Mesenchymal stem cell (in vitro differentiated cells and primary cell): ENCODE measurements at regions not wholly inside any gene's neighbourhood (a gene's known extent, or its start where the extent isn't known, plus 50 kb on each side); places are given as distances from the start of the nearest gene placed in this dataset.

Source experiments
- DNase-seq: peaks from one replicate; pipeline ENCODE4 v3.0.0-alpha.2; 2013
- H2AFZ ChIP-seq: one replicate; pipeline ENCODE4 v1.6.1; 2013; ENCODE audit warnings: low read depth, mild to moderate bottlenecking, control low read depth, inconsistent platforms, low read length, moderate library complexity
- H2AK5ac ChIP-seq: 2 replicates; pipeline ENCODE4 v1.6.1; 2013; ENCODE audit warnings: low read length, moderate library complexity, mild to moderate bottlenecking, inconsistent platforms; ENCODE audit not compliant: severe bottlenecking
- H2BK120ac ChIP-seq: one replicate; pipeline ENCODE4 v1.6.1; 2013; ENCODE audit warnings: low read depth, mild to moderate bottlenecking, inconsistent platforms, low read length, moderate library complexity
- H2BK12ac ChIP-seq, 2 experiments: one replicate each; pipeline ENCODE4 v1.6.1; 2013; ENCODE audit warnings: inconsistent platforms in 2 of 2, low read length in 2 of 2, mild to moderate bottlenecking in 2 of 2, moderate library complexity in 2 of 2, control low read depth in 1 of 2
- H2BK15ac ChIP-seq: one replicate; pipeline ENCODE4 v1.6.1; 2013; ENCODE audit warnings: mild to moderate bottlenecking, low read depth, inconsistent platforms; ENCODE audit not compliant: poor library complexity, severe bottlenecking
- H2BK5ac ChIP-seq: 2 replicates; pipeline ENCODE4 v1.6.1; 2013; ENCODE audit warnings: low read depth, mild to moderate bottlenecking, low read length, control low read depth, inconsistent platforms; ENCODE audit not compliant: poor library complexity, severe bottlenecking
- H3K14ac ChIP-seq, 2 experiments: one replicate each; pipeline ENCODE4 v1.6.1; 2013; ENCODE audit warnings: inconsistent platforms in 2 of 2, low read length in 2 of 2, control low read depth in 1 of 2, mild to moderate bottlenecking in 1 of 2, moderate library complexity in 1 of 2
- H3K18ac ChIP-seq, 2 experiments: one replicate each; pipeline ENCODE4 v1.6.1; 2013; ENCODE audit warnings: inconsistent platforms in 2 of 2, low read length in 2 of 2, control low read depth in 1 of 2, low read depth in 1 of 2, mild to moderate bottlenecking in 1 of 2
- H3K23ac ChIP-seq, 2 experiments: one replicate each; pipeline ENCODE4 v1.6.1; 2013; ENCODE audit warnings: inconsistent platforms in 2 of 2, low read length in 2 of 2, mild to moderate bottlenecking in 2 of 2, moderate library complexity in 2 of 2, control low read depth in 1 of 2
- H3K27ac ChIP-seq: 2 replicates; pipeline ENCODE4 v1.5.1; 2013; ENCODE audit warnings: mild to moderate bottlenecking, moderate library complexity, low read length, control low read depth, inconsistent platforms; ENCODE audit not compliant: poor library complexity, severe bottlenecking
- H3K27me3 ChIP-seq, 2 experiments: 2 replicates each; pipeline versions ENCODE4 v1.6.1 to v1.7.0; 2013; ENCODE audit warnings: low read length in 2 of 2, mild to moderate bottlenecking in 2 of 2, moderate library complexity in 2 of 2, control low read depth in 1 of 2, inconsistent platforms in 1 of 2; ENCODE audit not compliant: control insufficient read depth in 1 of 2, insufficient read depth in 1 of 2
- H3K36me3 ChIP-seq, 2 experiments: 2 replicates each; pipeline versions ENCODE4 v1.6.1 to v1.7.0; 2013; ENCODE audit warnings: low read length in 2 of 2, control low read depth in 1 of 2, inconsistent platforms in 1 of 2, low read depth in 1 of 2, mild to moderate bottlenecking in 1 of 2; ENCODE audit not compliant: insufficient read depth in 2 of 2, control insufficient read depth in 1 of 2
- H3K4ac ChIP-seq, 2 experiments: one replicate each; pipeline ENCODE4 v1.6.1; 2013; ENCODE audit warnings: inconsistent platforms in 2 of 2, low read length in 2 of 2, mild to moderate bottlenecking in 2 of 2, moderate library complexity in 2 of 2, control low read depth in 1 of 2, low read depth in 1 of 2
- H3K4me1 ChIP-seq: 2 replicates; pipeline ENCODE4 v1.6.1; 2013; ENCODE audit warnings: low read depth, low read length, control low read depth; ENCODE audit not compliant: control insufficient read depth, insufficient read depth
- H3K4me2 ChIP-seq: 2 replicates; pipeline ENCODE4 v1.6.1; 2013; ENCODE audit warnings: low read length, mild to moderate bottlenecking, inconsistent platforms; ENCODE audit not compliant: poor library complexity, severe bottlenecking
- H3K4me3 ChIP-seq, 2 experiments: 2 replicates each; pipeline versions ENCODE4 v1.5.1 to v1.7.0; 2013; ENCODE audit warnings: low read length in 2 of 2, mild to moderate bottlenecking in 2 of 2, control low read depth in 1 of 2, low read depth in 1 of 2; ENCODE audit not compliant: insufficient read depth in 1 of 2
- H3K79me1 ChIP-seq: replicated peaks from 2 replicates; pipeline ENCODE4 v1.6.1; 2013; ENCODE audit warnings: mild to moderate bottlenecking, control low read depth, low read length, inconsistent platforms; ENCODE audit not compliant: poor library complexity, severe bottlenecking
- H3K9ac ChIP-seq: 2 replicates; pipeline ENCODE4 v1.7.0; 2013; ENCODE audit warnings: mild to moderate bottlenecking, low read length, moderate library complexity
- H3K9me3 ChIP-seq: 2 replicates; pipeline ENCODE4 v1.7.0; 2013; ENCODE audit warnings: mild to moderate bottlenecking, low read length; ENCODE audit not compliant: control insufficient read depth
- H4K8ac ChIP-seq: one replicate; pipeline ENCODE4 v1.6.1; 2013; ENCODE audit warnings: inconsistent platforms, mild to moderate bottlenecking, low read length, moderate library complexity
- H4K91ac ChIP-seq: one replicate; pipeline ENCODE4 v1.6.1; 2013; ENCODE audit warnings: mild to moderate bottlenecking, low read length, inconsistent platforms
- WGBS: methylation state at CpG from one replicate; pipeline ENCODE4 v1.1.7; 2013; ENCODE audit warnings: mixed read lengths; 5-methylcytosine and 5-hydroxymethylcytosine counted together

DNA sequence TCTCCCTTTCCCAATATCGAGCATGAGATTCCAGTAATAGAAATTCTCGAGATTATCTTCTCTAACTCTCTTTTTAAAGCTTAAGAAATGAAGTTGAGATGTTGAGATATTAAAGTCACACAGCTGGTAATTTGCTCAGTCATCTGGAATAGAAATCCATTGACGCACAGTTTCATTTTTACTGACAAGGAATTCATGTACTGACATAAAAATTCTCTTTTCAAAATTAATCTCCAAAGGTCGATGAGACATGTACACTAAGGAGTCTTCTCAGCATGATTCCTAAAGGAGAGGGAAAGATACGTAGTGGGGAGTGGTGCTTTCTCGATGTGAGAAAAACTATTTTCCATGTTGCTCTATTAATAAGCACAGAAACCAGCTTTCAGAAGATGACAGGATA lies 1639.5 kb upstream of the MIR17HG start:
- H3K27me3 ChIP-seq, result no peaks in the 10 kb centered on the region
- H3K36me3 ChIP-seq, result no peaks in the 10 kb centered on the region
- no peaks in the 10 kb centered on the region for H3K9me3 ChIP-seq
- H3K4ac ChIP-seq, result no peak overlapping the region
- H4K8ac ChIP-seq, result no peak overlapping the region
- H2BK120ac ChIP-seq, result no peak overlapping the region
- no peak overlapping the region for H3K9ac ChIP-seq
- H3K4me2 ChIP-seq, result no peak overlapping the region
- no peaks in the 10 kb centered on the region for H3K79me1 ChIP-seq
- no peak overlapping the region for H2BK12ac ChIP-seq
- H3K4me3 ChIP-seq, result no peak overlapping the region
- H2AK5ac ChIP-seq, result no peak overlapping the region
- no peak overlapping the region for H3K18ac ChIP-seq
- H3K14ac ChIP-seq, result no peak overlapping the region
- no peak for DNase-seq
- H2BK15ac ChIP-seq, result no peak overlapping the region
- H2AFZ ChIP-seq, result no peak overlapping the region
- no peak overlapping the region for H3K27ac ChIP-seq
- no peaks in the 10 kb centered on the region for H3K4me1 ChIP-seq
- H3K23ac ChIP-seq, result no peak overlapping the region
- H2BK5ac ChIP-seq, result no peak overlapping the region
- 100% methylated on average over 2 of the region's 6 CpGs for WGBS
- H4K91ac ChIP-seq, result no peak overlapping the region

DNA sequence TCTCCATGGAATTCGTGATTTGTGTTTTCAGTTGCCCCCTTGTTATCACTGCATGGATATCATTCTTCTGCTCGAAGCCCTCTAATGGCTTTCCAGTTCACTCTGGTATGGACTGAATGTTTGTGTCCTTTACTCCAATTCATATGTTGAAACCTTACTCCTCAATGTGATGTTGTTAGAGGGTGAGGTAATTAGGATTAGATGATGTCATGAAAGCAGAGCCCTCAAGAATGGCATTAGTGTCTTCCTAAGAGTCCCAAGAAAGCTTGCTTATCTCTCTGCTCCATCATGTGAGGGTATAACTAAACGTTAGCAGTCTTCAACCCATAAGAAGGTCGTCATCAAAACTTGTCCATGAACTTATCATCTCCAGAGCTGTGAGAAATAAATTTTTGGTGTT lies 1626.3 kb upstream of the MIR17HG start:
- 100% methylated on average over 1 of the region's 4 CpGs for WGBS
- H3K4me3 ChIP-seq, result no peak overlapping the region

DNA sequence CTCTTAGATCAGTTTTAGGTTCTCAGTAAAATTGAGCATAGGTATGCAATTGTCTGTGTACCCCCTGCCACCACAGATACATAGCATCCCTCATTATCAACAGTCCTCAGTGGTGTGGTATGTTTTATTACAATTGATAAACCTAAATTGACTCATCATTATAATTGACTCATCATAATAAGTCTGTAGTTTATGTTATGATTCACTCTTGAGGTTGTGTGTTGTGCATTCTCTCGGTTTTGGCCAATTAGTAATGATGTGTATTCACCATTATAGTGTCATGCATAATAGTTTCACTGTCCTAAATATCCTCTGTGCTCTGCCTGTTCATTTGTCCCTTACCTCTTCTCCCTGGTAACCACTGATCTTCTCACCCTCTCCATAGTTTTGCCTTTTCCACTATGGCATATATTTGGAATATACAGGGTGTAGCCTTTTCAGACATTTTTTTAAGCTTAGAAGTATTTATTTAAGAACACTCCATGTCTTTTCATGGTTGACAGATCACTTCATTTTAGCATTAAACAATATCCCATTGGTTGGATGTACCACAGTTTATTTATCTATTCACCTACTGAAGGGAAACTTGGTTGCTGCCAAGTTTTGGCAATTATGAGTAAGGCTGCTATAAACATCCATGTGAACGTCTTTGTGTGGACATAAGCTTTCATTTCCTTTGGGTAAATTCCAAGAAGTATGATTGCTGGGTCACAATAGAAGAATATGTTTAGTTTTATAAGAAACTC lies 1620.6 kb upstream of the MIR17HG start:
- H3K4me3 ChIP-seq, result no peak overlapping the region
- no peak overlapping the region for H2BK15ac ChIP-seq
- no peak overlapping the region for H3K4me2 ChIP-seq
- no peaks in the 10 kb centered on the region for H3K27me3 ChIP-seq
- no peaks in the 10 kb centered on the region for H3K79me1 ChIP-seq
- H3K23ac ChIP-seq, result no peak overlapping the region
- H3K36me3 ChIP-seq, result no peaks in the 10 kb centered on the region
- H2BK5ac ChIP-seq, result no peak overlapping the region
- H2AK5ac ChIP-seq, result no peak overlapping the region
- no peaks in the 10 kb centered on the region for H3K4me1 ChIP-seq
- H2BK120ac ChIP-seq, result no peak overlapping the region
- H3K27ac ChIP-seq, result no peak overlapping the region
- H3K14ac ChIP-seq, result no peak overlapping the region
- peak; percentile 57 for DNase-seq
- H3K18ac ChIP-seq, result no peak overlapping the region
- H4K8ac ChIP-seq, result no peak overlapping the region
- no peak overlapping the region for H3K9ac ChIP-seq
- no peak overlapping the region for H2AFZ ChIP-seq
- no peak overlapping the region for H3K4ac ChIP-seq
- no peak overlapping the region for H2BK12ac ChIP-seq
- H3K9me3 ChIP-seq, result no peaks in the 10 kb centered on the region
- H4K91ac ChIP-seq, result no peak overlapping the region
- 0% methylated on average over 1 of the region's 2 CpGs for WGBS

More for the DNA sequence above, 1626.3 kb upstream of the MIR17HG start:
- Histone ChIP-seq H3K36me3 (no peaks in the 10 kb centered on the region), H3K4me1 (no peaks in the 10 kb centered on the region), H2AK5ac (no peak overlapping the region), H3K4ac (no peak overlapping the region), H2BK15ac (no peak overlapping the region), H2AFZ (no peak overlapping the region), H3K79me1 (no peaks in the 10 kb centered on the region), H4K8ac (no peak overlapping the region), H3K9ac (no peak overlapping the region), H2BK120ac (no peak overlapping the region), H2BK12ac (no peak overlapping the region), H3K9me3 (no peaks in the 10 kb centered on the region), H3K18ac (no peak overlapping the region), H4K91ac (no peak overlapping the region), H3K27me3 (no peaks in the 10 kb centered on the region), H2BK5ac (no peak overlapping the region), H3K14ac (no peak overlapping the region), H3K23ac (no peak overlapping the region), H3K4me2 (no peak overlapping the region), H3K27ac (no peak overlapping the region)
- no peak for DNase-seq

GRCh38 chr13:89733829-89734228 lies 1613.7 kb upstream of the MIR17HG start:
- Histone ChIP-seq H2AFZ (no peak overlapping the region), H3K27ac (no peak overlapping the region), H3K27me3 (no peaks in the 10 kb centered on the region), H2AK5ac (no peak overlapping the region), H3K9ac (no peak overlapping the region), H3K23ac (no peak overlapping the region), H4K8ac (no peak overlapping the region), H4K91ac (no peak overlapping the region), H3K14ac (no peak overlapping the region), H2BK15ac (no peak overlapping the region), H3K36me3 (no peaks in the 10 kb centered on the region), H3K4me2 (no peak overlapping the region), H3K18ac (no peak overlapping the region), H3K4ac (no peak overlapping the region), H2BK5ac (no peak overlapping the region), H3K79me1 (no peaks in the 10 kb centered on the region), H2BK12ac (no peak overlapping the region), H3K4me3 (no peak overlapping the region), H3K9me3 (no peaks in the 10 kb centered on the region), H3K4me1 (no peaks in the 10 kb centered on the region), H2BK120ac (no peak overlapping the region)
- WGBS, result 87% methylated on average over 4 of the region's 5 CpGs
- no peak for DNase-seq
